ENCODE measurements at regions not wholly inside any gene's neighbourhood (a gene's known extent, or its start where the extent isn't known, plus 50 kb on each side); places are given as distances from the start of the nearest gene placed in this dataset.

DNA sequence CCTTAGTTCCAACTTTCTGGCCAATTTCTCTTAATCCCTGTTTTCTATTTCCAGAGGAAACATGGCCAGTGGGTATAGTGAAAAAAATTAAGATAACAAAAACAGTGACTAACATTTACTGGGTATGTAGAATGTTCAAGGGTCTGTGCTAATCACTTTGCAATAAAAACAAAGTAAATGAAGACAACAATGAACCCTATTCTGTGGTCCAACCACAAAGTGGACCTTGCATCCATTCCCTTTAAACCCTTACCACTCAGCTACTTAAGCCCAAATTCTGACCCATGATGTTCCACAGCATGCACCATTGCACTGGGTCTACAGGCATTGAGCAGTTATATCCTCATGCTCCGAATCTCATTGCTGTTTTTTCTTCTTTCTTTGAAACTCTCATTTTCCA is 179.9 kb upstream of the PRKCQ start:
- no peaks in the 10 kb centered on the region for H3K79me2 ChIP-seq (ENCODE audit: insufficient read depth, low read length)
- TF ChIP-seq, protein P1, sequence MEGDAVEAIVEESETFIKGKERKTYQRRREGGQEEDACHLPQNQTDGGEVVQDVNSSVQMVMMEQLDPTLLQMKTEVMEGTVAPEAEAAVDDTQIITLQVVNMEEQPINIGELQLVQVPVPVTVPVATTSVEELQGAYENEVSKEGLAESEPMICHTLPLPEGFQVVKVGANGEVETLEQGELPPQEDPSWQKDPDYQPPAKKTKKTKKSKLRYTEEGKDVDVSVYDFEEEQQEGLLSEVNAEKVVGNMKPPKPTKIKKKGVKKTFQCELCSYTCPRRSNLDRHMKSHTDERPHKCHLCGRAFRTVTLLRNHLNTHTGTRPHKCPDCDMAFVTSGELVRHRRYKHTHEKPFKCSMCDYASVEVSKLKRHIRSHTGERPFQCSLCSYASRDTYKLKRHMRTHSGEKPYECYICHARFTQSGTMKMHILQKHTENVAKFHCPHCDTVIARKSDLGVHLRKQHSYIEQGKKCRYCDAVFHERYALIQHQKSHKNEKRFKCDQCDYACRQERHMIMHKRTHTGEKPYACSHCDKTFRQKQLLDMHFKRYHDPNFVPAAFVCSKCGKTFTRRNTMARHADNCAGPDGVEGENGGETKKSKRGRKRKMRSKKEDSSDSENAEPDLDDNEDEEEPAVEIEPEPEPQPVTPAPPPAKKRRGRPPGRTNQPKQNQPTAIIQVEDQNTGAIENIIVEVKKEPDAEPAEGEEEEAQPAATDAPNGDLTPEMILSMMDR (conservative IDR thresholded peaks at IDR 0.05; ENCODE audit: low read length): no peak
- no peak for TF ChIP-seq EZH2phosphoT487 (IDR thresholded peaks at IDR 0.05; ENCODE audit: borderline replicate concordance)
- H3K4me2 ChIP-seq (ENCODE audit: low read depth, low read length, poor library complexity, severe bottlenecking): no peak overlapping the region
- H2AFZ ChIP-seq (ENCODE audit: low read length): no peak overlapping the region
- peaks cover 14% of the 10 kb centered on the region for H3K27me3 ChIP-seq (ENCODE audit: insufficient read depth, low read length, poor library complexity, severe bottlenecking)
- H3K4me3 ChIP-seq (ENCODE audit: low read length, poor library complexity, severe bottlenecking): no peak overlapping the region
- no peak overlapping the region for H3K9ac ChIP-seq (ENCODE audit: low read depth, low read length, poor library complexity, severe bottlenecking)
- H4K20me1 ChIP-seq (ENCODE audit: insufficient read depth, low read length, poor library complexity, severe bottlenecking): no peaks in the 10 kb centered on the region
- H3K9me3 ChIP-seq (ENCODE audit: insufficient read depth, low read depth, low read length): no peaks in the 10 kb centered on the region
- no peaks in the 10 kb centered on the region for H3K9me2 ChIP-seq (replicated peaks; ENCODE audit: low read depth, low read length)
- no peaks in the 10 kb centered on the region for H3F3A ChIP-seq (ENCODE audit: low read depth)
- H3K36me3 ChIP-seq (ENCODE audit: insufficient read depth, low read length): no peaks in the 10 kb centered on the region
- H3K4me1 ChIP-seq (ENCODE audit: insufficient read depth, low read length, poor library complexity, severe bottlenecking): no peaks in the 10 kb centered on the region

DNA sequence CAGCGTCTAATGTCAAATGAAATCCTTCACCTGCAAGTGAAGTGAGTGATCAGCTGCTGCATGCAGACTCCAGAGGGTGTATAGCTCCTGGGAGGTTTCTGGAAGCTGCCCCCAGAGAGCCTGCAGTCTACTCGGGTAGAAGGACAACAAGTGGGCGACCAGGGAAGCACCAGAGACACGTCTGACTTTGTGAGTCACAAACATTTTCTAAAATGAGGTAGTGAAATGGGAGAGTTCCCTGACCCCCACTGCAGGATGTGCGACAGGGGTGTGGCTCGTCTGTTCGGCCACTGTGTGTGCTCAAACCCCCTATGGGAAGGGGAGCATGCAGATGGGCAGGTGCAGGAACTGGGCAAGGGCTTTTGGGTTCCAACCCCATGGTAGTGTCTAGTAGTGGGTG is 177.1 kb upstream of the PRKCQ start:
- H3F3A ChIP-seq (ENCODE audit: low read depth): no peaks in the 10 kb centered on the region
- no peak overlapping the region for H3K9ac ChIP-seq (ENCODE audit: low read depth, low read length, poor library complexity, severe bottlenecking)
- H4K20me1 ChIP-seq (ENCODE audit: insufficient read depth, low read length, poor library complexity, severe bottlenecking): no peaks in the 10 kb centered on the region
- H2AFZ ChIP-seq (ENCODE audit: low read length): no peak overlapping the region
- no peak overlapping the region for H3K4me2 ChIP-seq (ENCODE audit: low read depth, low read length, poor library complexity, severe bottlenecking)
- H3K36me3 ChIP-seq (ENCODE audit: insufficient read depth, low read length): no peaks in the 10 kb centered on the region
- no peaks in the 10 kb centered on the region for H3K4me1 ChIP-seq (ENCODE audit: insufficient read depth, low read length, poor library complexity, severe bottlenecking)
- no peak overlapping the region for H3K4me3 ChIP-seq (ENCODE audit: low read length, poor library complexity, severe bottlenecking)
- no peaks in the 10 kb centered on the region for H3K9me2 ChIP-seq (replicated peaks; ENCODE audit: low read depth, low read length)
- no peaks in the 10 kb centered on the region for H3K9me3 ChIP-seq (ENCODE audit: insufficient read depth, low read depth, low read length)
- TF ChIP-seq, protein P1 (conservative IDR thresholded peaks at IDR 0.05; ENCODE audit: low read length): no peak
- TF ChIP-seq EZH2phosphoT487 (IDR thresholded peaks at IDR 0.05; ENCODE audit: borderline replicate concordance): no peak
- H3K27me3 ChIP-seq (ENCODE audit: insufficient read depth, low read length, poor library complexity, severe bottlenecking): peaks cover 14% of the 10 kb centered on the region
- H3K79me2 ChIP-seq (ENCODE audit: insufficient read depth, low read length): no peaks in the 10 kb centered on the region

DNA sequence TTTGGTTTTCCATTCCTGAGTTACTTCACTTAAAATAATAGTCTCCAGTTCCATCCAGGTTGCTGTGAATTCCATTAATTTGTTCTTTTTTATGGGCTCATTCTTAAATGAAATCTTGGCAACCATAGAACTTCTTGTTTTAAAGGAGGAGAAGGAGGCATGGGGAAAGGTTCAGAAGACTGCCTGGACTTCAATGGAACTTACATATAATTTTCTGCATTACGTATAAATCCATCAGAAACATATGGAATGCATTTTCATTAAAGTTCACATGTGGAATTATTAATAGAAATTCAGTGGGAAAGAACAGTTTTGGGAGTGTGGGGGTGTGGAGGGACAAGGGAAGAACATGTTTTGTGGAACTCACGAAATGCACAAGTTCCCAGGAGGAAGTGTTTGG is 176.6 kb upstream of the PRKCQ start:
- Histone ChIP-seq H3K4me3 (ENCODE audit: low read length, poor library complexity, severe bottlenecking) (no peak overlapping the region), H2AFZ (ENCODE audit: low read length) (no peak overlapping the region), H3K9me2 (replicated peaks; ENCODE audit: low read depth, low read length) (no peaks in the 10 kb centered on the region), H3K9ac (ENCODE audit: low read depth, low read length, poor library complexity, severe bottlenecking) (no peak overlapping the region), H3K4me1 (ENCODE audit: insufficient read depth, low read length, poor library complexity, severe bottlenecking) (no peaks in the 10 kb centered on the region), H4K20me1 (ENCODE audit: insufficient read depth, low read length, poor library complexity, severe bottlenecking) (no peaks in the 10 kb centered on the region), H3K4me2 (ENCODE audit: low read depth, low read length, poor library complexity, severe bottlenecking) (no peak overlapping the region), H3F3A (ENCODE audit: low read depth) (no peaks in the 10 kb centered on the region), H3K27me3 (ENCODE audit: insufficient read depth, low read length, poor library complexity, severe bottlenecking) (peaks cover 14% of the 10 kb centered on the region), H3K9me3 (ENCODE audit: insufficient read depth, low read depth, low read length) (no peaks in the 10 kb centered on the region), H3K79me2 (ENCODE audit: insufficient read depth, low read length) (no peaks in the 10 kb centered on the region), H3K36me3 (ENCODE audit: insufficient read depth, low read length) (no peaks in the 10 kb centered on the region)
- no peak for TF ChIP-seq EZH2phosphoT487 (IDR thresholded peaks at IDR 0.05; ENCODE audit: borderline replicate concordance)
- TF ChIP-seq, protein P1 (conservative IDR thresholded peaks at IDR 0.05; ENCODE audit: low read length): no peak

All from Loucy (cell line).